GM13977 (cell line): ENCODE measurements at regions not wholly inside any gene's neighbourhood (a gene's known extent, or its start where the extent isn't known, plus 50 kb on each side); places are given as distances from the start of the nearest gene placed in this dataset.

ENCODE experiments used
- DNase-seq: peaks from one replicate; pipeline ENCODE4 v3.0.0; 2012; ENCODE audit warnings: low spot score
- in situ Hi-C: fragments of 300-500 bp; cut with MboI; formaldehyde crosslinking; loops from one replicate; pipeline ENCODE4 v1.12.0; 2022; ENCODE audit warnings: low sequenced_read_pairs, low pct_unique_long_range_greater_than_20kb, mixed read lengths, inconsistent platforms; ENCODE audit not compliant: unreplicated experiment
- TF ChIP-seq, protein P1 (sequence below): IDR thresholded peaks from 2 replicates; pipeline ENCODE4 v1.5.1; 2012; ENCODE audit warnings: mild to moderate bottlenecking, control low read depth; ENCODE audit not compliant: insufficient read depth; ENCODE audit errors: extremely low read depth, missing control alignments

DNA sequence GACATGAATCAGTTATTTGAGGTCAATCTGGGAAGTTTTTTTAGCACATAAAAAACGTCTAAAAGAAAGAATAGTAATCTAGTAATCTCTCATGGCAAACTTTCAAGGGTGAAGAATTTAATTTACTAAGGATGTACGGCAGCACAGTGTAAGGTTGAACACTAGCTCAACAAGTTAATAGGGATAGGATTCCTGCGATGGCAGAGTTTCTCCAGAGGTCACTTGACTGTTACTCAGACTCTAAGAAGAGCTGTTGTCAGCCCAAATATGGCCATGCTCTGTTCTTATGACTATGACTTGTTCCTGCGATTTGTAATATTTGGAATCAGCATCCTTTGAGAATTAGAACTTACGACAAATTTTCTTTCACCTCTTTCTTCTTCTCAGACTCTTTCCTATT is 553.3 kb upstream of the TNP1 start:
- DNase-seq: no peak

GRCh38 chr2:217412721-217413120 is 552.9 kb upstream of the TNP1 start:
- DNase-seq: no peak

More for the DNA sequence above, 553.3 kb upstream of the TNP1 start:
- in situ Hi-C loops: no loop called here
- TF ChIP-seq, protein P1, sequence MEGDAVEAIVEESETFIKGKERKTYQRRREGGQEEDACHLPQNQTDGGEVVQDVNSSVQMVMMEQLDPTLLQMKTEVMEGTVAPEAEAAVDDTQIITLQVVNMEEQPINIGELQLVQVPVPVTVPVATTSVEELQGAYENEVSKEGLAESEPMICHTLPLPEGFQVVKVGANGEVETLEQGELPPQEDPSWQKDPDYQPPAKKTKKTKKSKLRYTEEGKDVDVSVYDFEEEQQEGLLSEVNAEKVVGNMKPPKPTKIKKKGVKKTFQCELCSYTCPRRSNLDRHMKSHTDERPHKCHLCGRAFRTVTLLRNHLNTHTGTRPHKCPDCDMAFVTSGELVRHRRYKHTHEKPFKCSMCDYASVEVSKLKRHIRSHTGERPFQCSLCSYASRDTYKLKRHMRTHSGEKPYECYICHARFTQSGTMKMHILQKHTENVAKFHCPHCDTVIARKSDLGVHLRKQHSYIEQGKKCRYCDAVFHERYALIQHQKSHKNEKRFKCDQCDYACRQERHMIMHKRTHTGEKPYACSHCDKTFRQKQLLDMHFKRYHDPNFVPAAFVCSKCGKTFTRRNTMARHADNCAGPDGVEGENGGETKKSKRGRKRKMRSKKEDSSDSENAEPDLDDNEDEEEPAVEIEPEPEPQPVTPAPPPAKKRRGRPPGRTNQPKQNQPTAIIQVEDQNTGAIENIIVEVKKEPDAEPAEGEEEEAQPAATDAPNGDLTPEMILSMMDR: no peak

DNA sequence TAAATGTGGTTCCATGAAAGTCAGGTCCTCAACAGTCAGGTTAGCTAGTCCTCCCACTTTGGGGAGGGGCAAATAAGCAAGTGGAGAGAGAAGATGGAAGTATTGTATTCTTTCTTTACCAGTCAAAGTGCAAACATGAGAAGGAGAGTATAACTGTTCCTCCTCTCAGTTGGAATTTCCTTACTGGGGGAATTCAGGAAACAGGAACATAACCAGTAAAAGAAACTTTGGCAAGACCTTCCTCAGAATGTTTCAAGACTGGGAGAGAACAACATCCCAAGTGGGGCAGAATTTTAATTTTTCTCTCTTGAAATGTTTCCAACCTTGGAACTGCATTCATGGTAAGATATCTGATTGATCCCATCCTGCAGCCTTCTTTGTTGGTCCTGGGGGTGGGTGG is 552.4 kb upstream of the TNP1 start:
- TF ChIP-seq, protein P1: no peak
- in situ Hi-C loops: no loop called here
- DNase-seq: no peak

More at GRCh38 chr2:217412721-217413120, 552.9 kb upstream of the TNP1 start:
- TF ChIP-seq, protein P1: no peak
- in situ Hi-C loops: no loop called here

- TF ChIP-seq, protein P1: no peak
- DNase-seq: no peak
- in situ Hi-C loops: no loop called here
Measured at GRCh38 chr2:217410681-217410960, 550.8 kb upstream of the TNP1 start.

GRCh38 chr2:217409949-217410680 is 550.3 kb upstream of the TNP1 start:
- TF ChIP-seq, protein P1: no peak
- in situ Hi-C loops: no loop called here
- no peak for DNase-seq

DNA sequence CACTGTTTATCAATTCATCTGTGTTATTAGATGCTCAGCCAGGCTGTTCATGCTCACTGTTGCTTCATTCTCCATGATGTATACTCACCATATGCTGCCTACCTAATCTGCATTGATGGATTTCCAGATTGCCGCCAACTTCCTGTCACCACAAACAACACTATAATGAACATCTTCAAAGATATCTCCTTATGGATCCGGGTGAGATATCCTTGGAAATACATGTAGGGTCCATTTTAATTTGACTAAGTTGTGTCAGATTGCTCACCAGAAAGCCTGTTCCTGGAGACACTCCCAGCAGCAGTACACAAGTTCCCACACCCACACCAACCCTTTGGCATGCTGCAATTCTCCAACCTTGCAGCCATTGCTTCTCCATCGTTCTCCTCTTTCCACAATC is 547.5 kb upstream of the TNP1 start:
- DNase-seq: no peak
- TF ChIP-seq, protein P1: no peak
- in situ Hi-C loops: no loop called here
